OCI-LY1 (cell line): ENCODE measurements at regions not wholly inside any gene's neighbourhood (a gene's known extent, or its start where the extent isn't known, plus 50 kb on each side); places are given as distances from the start of the nearest gene placed in this dataset.
"Not testable (repeated sequence)": the region's sequence is repeated elsewhere in the genome, so short reads cannot be mapped to it uniquely, and the experiment has no call there.

Source experiments
- CTCF ChIP-seq: fragments of 200-600 bp; sonication (generic), shearing (Covaris generic); IDR thresholded peaks from 2 replicates; pipeline ENCODE4 v1.5.1; 2017; ENCODE audit warnings: mild to moderate bottlenecking, antibody characterized with exemption, low read length, moderate library complexity, mixed read lengths
- EZH2 ChIP-seq: fragments of 200-600 bp; sonication (generic), shearing (Covaris generic); IDR thresholded peaks from 2 replicates; pipeline ENCODE4 v1.8.0; 2017; ENCODE audit warnings: borderline replicate concordance, mixed run types, mild to moderate bottlenecking, antibody characterized with exemption, low read length, moderate library complexity, mixed read lengths

GRCh38 chr5:177845906-177846305, 63.2 kb upstream of the FAM153A start:
- not testable (repeated sequence) for TF ChIP-seq CTCF, EZH2
